H1 (cell line): ENCODE measurements at regions not wholly inside any gene's neighbourhood (a gene's known extent, or its start where the extent isn't known, plus 50 kb on each side); places are given as distances from the start of the nearest gene placed in this dataset.

Experiments used
- CTCF ChIA-PET: fragments of 300-600 bp; sonication (Branson Sonifier 250); formaldehyde crosslinking; loops from one replicate; lab custom pipeline; 2021; ENCODE audit not compliant: partially characterized antibody; lab: Charles Lee
- POLR2A ChIA-PET: fragments of 300-600 bp; sonication (Branson Sonifier 250); formaldehyde crosslinking; loops from one replicate; lab custom pipeline; 2021; ENCODE audit warnings: inconsistent platforms; ENCODE audit not compliant: partially characterized antibody; lab: Charles Lee
- DNase-seq, 2 experiments: peaks; one replicate each; pipeline versions ENCODE4 v3.0.0 to v3.0.0-alpha.2; 2010 to 2022; ENCODE audit warnings: low spot score in 2 of 2, low read depth in 1 of 2, mixed read lengths in 1 of 2
- FAIRE-seq: peaks from 2 replicates; lab custom pipeline; 2011; peaks lifted over from hg19 to GRCh38; lab: Jason Lieb, UNC
- H2AFZ ChIP-seq: 2 replicates; pipeline ENCODE4 v1.8.1; 2012; ENCODE audit warnings: low read length, inconsistent platforms
- H2AK5ac ChIP-seq: 2 replicates; pipeline ENCODE4 v1.6.1; 2013; ENCODE audit warnings: low read depth, low read length
- H2BK120ac ChIP-seq: replicated peaks from 2 replicates; pipeline ENCODE3; 2013; ENCODE audit warnings: low read depth, low read length, inconsistent platforms
- H2BK12ac ChIP-seq: 2 replicates; pipeline ENCODE4 v1.6.1; 2013; ENCODE audit warnings: low read depth, low read length
- H2BK15ac ChIP-seq: 2 replicates; pipeline ENCODE4 v1.6.1; 2013; ENCODE audit warnings: low read length
- H2BK20ac ChIP-seq: 2 replicates; pipeline ENCODE4 v1.6.1; 2013; ENCODE audit warnings: low read length
- H2BK5ac ChIP-seq: 2 replicates; pipeline ENCODE4 v1.6.1; 2013; ENCODE audit warnings: low read depth, low read length
- H3K14ac ChIP-seq: 2 replicates; pipeline ENCODE4 v1.6.1; 2013; ENCODE audit warnings: inconsistent platforms; ENCODE audit not compliant: insufficient read length
- H3K18ac ChIP-seq: 2 replicates; pipeline ENCODE4 v1.6.1; 2013; ENCODE audit warnings: low read length; ENCODE audit errors: extremely low read depth
- H3K23ac ChIP-seq: 2 replicates; pipeline ENCODE4 v1.6.1; 2013; ENCODE audit warnings: inconsistent platforms; ENCODE audit not compliant: insufficient read length
- H3K23me2 ChIP-seq: 2 replicates; pipeline ENCODE4 v1.6.1; 2013; ENCODE audit warnings: low read depth, low read length
- H3K27ac ChIP-seq: 2 replicates; pipeline ENCODE4 v1.6.1; 2011; ENCODE audit warnings: low read depth, low read length, inconsistent platforms
- H3K27me3 ChIP-seq, 4 experiments: replicated peaks in 1 of 4; 1 replicate in 1 of 4; 2 replicates in 3 of 4; pipeline versions ENCODE4 v1.6.1 to v1.8.1; 2011 to 2013; ENCODE audit warnings: low read length in 3 of 4, mild to moderate bottlenecking in 3 of 4, inconsistent platforms in 2 of 4, mixed read lengths in 2 of 4, moderate library complexity in 1 of 4; ENCODE audit not compliant: control insufficient read depth in 3 of 4, insufficient read depth in 3 of 4; ENCODE audit errors: extremely low read depth in 1 of 4
- H3K36me3 ChIP-seq, 4 experiments: 2 replicates each; pipeline versions ENCODE4 v1.6.1 to v1.8.1; 2011 to 2013; ENCODE audit warnings: mild to moderate bottlenecking in 4 of 4, low read length in 3 of 4, moderate library complexity in 2 of 4, control low read depth in 1 of 4, inconsistent platforms in 1 of 4; ENCODE audit not compliant: insufficient read depth in 4 of 4, control insufficient read depth in 2 of 4
- H3K4ac ChIP-seq: replicated peaks from 2 replicates; pipeline ENCODE3; 2013; ENCODE audit warnings: low read length, low read depth, mixed read lengths, inconsistent platforms; ENCODE audit not compliant: insufficient read length
- H3K4me1 ChIP-seq, 4 experiments: replicated peaks in 1 of 4; 1 replicate in 1 of 4; 2 replicates in 3 of 4; pipeline versions ENCODE4 v1.6.1 to v1.8.1; 2011 to 2013; ENCODE audit warnings: low read length in 3 of 4, inconsistent platforms in 2 of 4, mixed read lengths in 1 of 4; ENCODE audit not compliant: insufficient read depth in 4 of 4, control insufficient read depth in 3 of 4
- H3K4me2 ChIP-seq, 2 experiments: 2 replicates each; pipeline versions ENCODE4 v1.6.1 to v1.8.1; 2011 to 2013; ENCODE audit warnings: low read depth in 2 of 2, low read length in 2 of 2, control low read depth in 1 of 2, inconsistent platforms in 1 of 2, mild to moderate bottlenecking in 1 of 2; ENCODE audit not compliant: insufficient read depth in 1 of 2
- H3K4me3 ChIP-seq, 4 experiments: fragments of 200-600, 300-600 bp in 1 of 4; sonication (generic), shearing (Covaris generic), sonication (Bioruptor Twin) in 1 of 4; 2 replicates each; pipeline versions ENCODE4 v1.5.1 to v1.8.1; 2011 to 2016; ENCODE audit warnings: low read length in 4 of 4, low read depth in 3 of 4, control low read depth in 2 of 4, inconsistent platforms in 2 of 4, mild to moderate bottlenecking in 2 of 4, mixed read lengths in 1 of 4, moderate library complexity in 1 of 4; ENCODE audit not compliant: insufficient read depth in 2 of 4; ENCODE audit errors: extremely low read depth in 1 of 4
- H3K56ac ChIP-seq: replicated peaks from 2 replicates; pipeline ENCODE3; 2013; ENCODE audit warnings: low read depth, mild to moderate bottlenecking, mixed read lengths, low read length, inconsistent platforms; ENCODE audit not compliant: insufficient read length
- H3K79me1 ChIP-seq: 2 replicates; pipeline ENCODE4 v1.6.1; 2013; ENCODE audit warnings: low read depth, low read length, control low read depth
- H3K79me2 ChIP-seq, 2 experiments: 2 replicates each; pipeline versions ENCODE4 v1.6.1 to v1.8.1; 2012 to 2013; ENCODE audit warnings: low read length in 2 of 2, mild to moderate bottlenecking in 2 of 2, inconsistent platforms in 1 of 2; ENCODE audit not compliant: insufficient read depth in 2 of 2, control insufficient read depth in 1 of 2
- H3K9ac ChIP-seq, 4 experiments: replicated peaks in 1 of 4; 1 replicate in 1 of 4; 2 replicates in 3 of 4; pipeline versions ENCODE4 v1.6.1 to v1.8.1; 2011 to 2013; ENCODE audit warnings: low read depth in 3 of 4, low read length in 3 of 4, control low read depth in 2 of 4, mild to moderate bottlenecking in 2 of 4, moderate library complexity in 2 of 4, inconsistent platforms in 1 of 4; ENCODE audit errors: extremely low read depth in 1 of 4
- H3K9me3 ChIP-seq, 2 experiments: 2 replicates each; pipeline versions ENCODE4 v1.6.1 to v1.8.1; 2012 to 2013; ENCODE audit warnings: mild to moderate bottlenecking in 2 of 2, moderate library complexity in 2 of 2, control low read depth in 1 of 2, inconsistent platforms in 1 of 2, low read depth in 1 of 2, low read length in 1 of 2, mixed read lengths in 1 of 2; ENCODE audit not compliant: insufficient read depth in 2 of 2
- H4K20me1 ChIP-seq, 2 experiments: replicated peaks in 1 of 2; 2 replicates each; pipeline versions ENCODE3 to v1.8.1; 2011 to 2013; ENCODE audit warnings: inconsistent platforms in 2 of 2, low read length in 2 of 2, mild to moderate bottlenecking in 1 of 2; ENCODE audit not compliant: insufficient read depth in 2 of 2, control insufficient read depth in 1 of 2
- H4K5ac ChIP-seq: 2 replicates; pipeline ENCODE4 v1.6.1; 2013; ENCODE audit warnings: low read length, low read depth, mixed read lengths, inconsistent platforms; ENCODE audit not compliant: insufficient read length
- H4K8ac ChIP-seq: 2 replicates; pipeline ENCODE4 v1.8.0; 2013; ENCODE audit warnings: mild to moderate bottlenecking, moderate library complexity, low read length, inconsistent platforms; ENCODE audit not compliant: insufficient read depth; ENCODE audit errors: extremely low read depth
- H4K91ac ChIP-seq: replicated peaks from 2 replicates; pipeline ENCODE3; 2013; ENCODE audit warnings: low read length, mixed read lengths, inconsistent platforms; ENCODE audit not compliant: insufficient read length
- FOSL1 ChIP-seq: IDR thresholded peaks from 2 replicates; pipeline ENCODE4 v1.6.1; 2011; ENCODE audit warnings: mild to moderate bottlenecking, low read depth, low read length, moderate library complexity; ENCODE audit not compliant: insufficient read depth
- GABPA ChIP-seq: IDR thresholded peaks from 2 replicates; pipeline ENCODE4 v1.6.1; 2011; ENCODE audit warnings: mild to moderate bottlenecking, low read length, moderate library complexity, borderline replicate concordance; ENCODE audit not compliant: insufficient read depth
- RAD21 ChIP-seq, 2 experiments: IDR thresholded peaks in 1 of 2; conservative IDR thresholded peaks in 1 of 2; 2 replicates each; pipeline ENCODE4 v1.6.1; 2011; ENCODE audit warnings: low read depth in 2 of 2, low read length in 2 of 2, improper control_type of control experiment in 1 of 2, inconsistent platforms in 1 of 2, mild to moderate bottlenecking in 1 of 2, moderate library complexity in 1 of 2
- SP2 ChIP-seq: IDR thresholded peaks from 2 replicates; pipeline ENCODE4 v1.6.1; 2012; ENCODE audit warnings: mild to moderate bottlenecking, low read length, inconsistent platforms
- WGBS, 2 experiments: shearing (Covaris generic) in 1 of 2; methylation state at CpG; one replicate each; pipeline versions ENCODE4 v1.1.6 to v1.1.7; 2013 to 2015; ENCODE audit warnings: low lambda C conversion rate in 2 of 2, mixed read lengths in 2 of 2, inconsistent platforms in 1 of 2, low coverage in 1 of 2, missing lambda C conversion rate in 1 of 2; ENCODE audit not compliant: insufficient replicate concordance in 2 of 2, insufficient coverage in 1 of 2, insufficient read length in 1 of 2; ENCODE audit errors: extremely low coverage in 1 of 2, missing lambda C conversion rate in 1 of 2; 5-methylcytosine and 5-hydroxymethylcytosine counted together

DNA sequence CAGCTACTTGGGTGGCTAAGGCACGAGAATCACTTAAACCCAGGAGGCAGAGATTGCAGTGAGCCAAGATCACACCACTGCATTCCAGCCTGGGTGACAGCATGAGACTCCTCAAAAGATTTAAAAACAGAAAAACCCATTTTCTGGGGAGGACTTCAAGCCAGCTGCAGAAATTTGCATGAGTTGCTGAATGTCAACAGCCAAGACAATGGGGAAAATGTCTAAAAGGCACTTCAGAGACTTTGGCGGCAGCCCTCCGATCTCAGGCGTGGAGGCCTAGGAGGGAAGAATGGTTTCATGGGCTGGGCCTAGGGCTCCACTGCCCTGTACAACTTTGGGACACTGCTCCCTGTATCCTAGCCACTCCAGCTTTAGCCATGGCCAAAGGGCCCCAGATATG, 177.8 kb upstream of the C14orf180 start:
- Histone ChIP-seq H3K27ac (no peak overlapping the region), H3K4me1 (peaks cover 0 to 11% (median 3%) of the 10 kb centered on the region in 4 experiments; a peak in 5 of 7 replicates), H4K20me1 (no peaks in the 10 kb centered on the region), H3K4me3 (no peak overlapping the region), H4K8ac (no peak overlapping the region; the same call in 1 of the 2 replicates), H3K9ac (no peak overlapping the region), H2BK5ac (no peak overlapping the region), H2AK5ac (no peak overlapping the region), H3K79me2 (no peaks in the 10 kb centered on the region), H3K14ac (no peak overlapping the region), H3K4ac (no peak overlapping the region), H3K27me3 (no peaks in the 10 kb centered on the region), H3K36me3 (no peaks in the 10 kb centered on the region), H2AFZ (no peak overlapping the region), H4K5ac (no peak overlapping the region), H3K56ac (no peak overlapping the region), H3K23me2 (no peaks in the 10 kb centered on the region), H3K79me1 (no peaks in the 10 kb centered on the region), H2BK12ac (no peak overlapping the region), H3K4me2 (no peak overlapping the region), H2BK15ac (no peak overlapping the region), H4K91ac (no peak overlapping the region), H2BK120ac (no peak overlapping the region), H2BK20ac (no peak overlapping the region), H3K9me3 (peaks cover 9 to 10% of the 10 kb centered on the region in 2 experiments; a peak in 2 of 4 replicates), H3K23ac (no peak overlapping the region), H3K18ac (no peak overlapping the region; the same call in 1 of the 2 replicates)
- CTCF ChIA-PET, result interaction anchor here (0.8 kb wide), 1 partner anchor 69 kb away, joined by 3 read pairs; no protein-coding TSS in a partner anchor
- no peak for FAIRE-seq
- POLR2A ChIA-PET, result no interaction called here
- WGBS, 2 experiments, result 88% methylated on average over 4 of the region's 4 CpGs; no CpG with 5 or more reads in 1 of the 2 experiments
- DNase-seq, result no peak
- TF ChIP-seq RAD21 (IDR thresholded peaks at IDR 0.05 in 1 of 2, conservative IDR thresholded peaks at IDR 0.05 in 1 of 2; ENCODE audit: low read depth in 2 of 2, low read length in 2 of 2) (no peak), FOSL1 (no peak), GABPA (no peak), SP2 (no peak)
